NCI-H748 (cell line): ENCODE measurements at regions not wholly inside any gene's neighbourhood (a gene's known extent, or its start where the extent isn't known, plus 50 kb on each side); places are given as distances from the start of the nearest gene placed in this dataset.
"Not testable (repeated sequence)": the region's sequence is repeated elsewhere in the genome, so short reads cannot be mapped to it uniquely, and the experiment has no call there.

Source experiments
- DNase-seq: peaks from one replicate; lab custom pipeline; 2025; ENCODE audit not compliant: unreplicated experiment; lab: John Stamatoyannopoulos, UW

- DNase-seq: no peak
These were observed 228.5 kb upstream of the ZEB2 start for GRCh38 chr2:144748443-144748842.

GRCh38 chr2:144747571-144747970, 227.7 kb upstream of the ZEB2 start:
- no peak for DNase-seq

DNA sequence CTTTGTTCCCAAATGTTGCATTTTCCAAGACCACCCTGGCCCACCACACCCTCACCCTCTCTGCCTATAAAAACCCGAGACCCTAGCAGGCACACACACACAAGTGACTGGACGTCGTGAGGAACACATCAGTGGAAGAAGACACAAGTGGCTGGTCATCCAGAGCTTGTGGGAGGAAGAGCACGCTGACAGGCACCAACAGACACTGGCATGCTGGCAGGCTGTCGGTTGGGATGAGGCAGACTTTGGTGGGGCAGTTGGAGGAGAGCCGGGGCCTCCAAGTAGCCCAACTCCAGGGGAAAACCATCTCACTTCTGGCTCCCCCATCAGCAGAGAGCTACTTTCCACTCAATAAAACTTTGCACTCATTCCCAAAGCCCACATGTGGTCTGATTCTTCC, 225.5 kb upstream of the ZEB2 start:
- DNase-seq: no peak

GRCh38 chr2:144738749-144739148, 218.8 kb upstream of the ZEB2 start:
- peak; percentile 21 for DNase-seq

- no peak for DNase-seq
These were observed 210.8 kb upstream of the ZEB2 start for GRCh38 chr2:144730711-144731110.

DNA sequence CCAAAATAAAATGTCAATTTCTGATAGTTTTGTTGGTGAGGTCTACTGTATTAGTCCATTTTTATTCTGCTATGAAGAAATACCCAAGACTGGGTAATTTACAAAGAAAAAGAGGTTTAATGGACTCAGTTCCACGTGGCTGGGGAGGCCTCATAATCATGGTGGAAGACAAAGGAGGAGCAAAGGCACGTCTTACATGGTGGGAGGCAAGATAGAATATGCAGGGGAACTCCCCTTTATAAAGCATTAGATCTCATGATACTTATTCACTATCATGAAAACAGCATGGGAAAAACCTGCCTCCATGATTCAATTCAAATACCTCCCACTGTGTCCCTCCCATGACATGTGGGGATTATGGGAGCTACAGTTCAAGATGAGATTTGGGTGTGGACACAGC, 204.5 kb upstream of the ZEB2 start:
- DNase-seq: not testable (repeated sequence)

- no peak for DNase-seq
These were observed 198.5 kb upstream of the ZEB2 start for GRCh38 chr2:144718376-144718775.

GRCh38 chr2:144715992-144716391, 196.1 kb upstream of the ZEB2 start:
- DNase-seq: no peak

DNA sequence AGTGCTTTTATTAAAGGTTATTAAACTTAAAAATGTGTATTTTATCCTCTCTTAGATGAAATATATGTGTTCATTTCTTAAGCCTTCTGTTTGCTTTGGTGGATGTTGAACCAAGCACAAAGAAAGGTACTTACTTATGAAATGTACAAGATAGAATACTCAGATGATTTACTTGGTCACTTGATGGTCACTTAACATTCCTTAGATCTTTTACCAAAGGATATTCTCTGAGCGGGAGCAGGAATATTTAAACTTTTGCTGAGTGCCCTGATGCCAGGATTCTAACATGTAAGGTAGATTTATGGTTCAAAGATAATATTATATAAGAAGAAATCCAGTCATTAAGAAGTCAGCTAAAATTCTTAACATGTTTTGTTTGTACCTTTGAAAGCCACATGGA, 193.5 kb upstream of the ZEB2 start:
- no peak for DNase-seq

GRCh38 chr2:144712550-144712940, 192.6 kb upstream of the ZEB2 start:
- no peak for DNase-seq

DNA sequence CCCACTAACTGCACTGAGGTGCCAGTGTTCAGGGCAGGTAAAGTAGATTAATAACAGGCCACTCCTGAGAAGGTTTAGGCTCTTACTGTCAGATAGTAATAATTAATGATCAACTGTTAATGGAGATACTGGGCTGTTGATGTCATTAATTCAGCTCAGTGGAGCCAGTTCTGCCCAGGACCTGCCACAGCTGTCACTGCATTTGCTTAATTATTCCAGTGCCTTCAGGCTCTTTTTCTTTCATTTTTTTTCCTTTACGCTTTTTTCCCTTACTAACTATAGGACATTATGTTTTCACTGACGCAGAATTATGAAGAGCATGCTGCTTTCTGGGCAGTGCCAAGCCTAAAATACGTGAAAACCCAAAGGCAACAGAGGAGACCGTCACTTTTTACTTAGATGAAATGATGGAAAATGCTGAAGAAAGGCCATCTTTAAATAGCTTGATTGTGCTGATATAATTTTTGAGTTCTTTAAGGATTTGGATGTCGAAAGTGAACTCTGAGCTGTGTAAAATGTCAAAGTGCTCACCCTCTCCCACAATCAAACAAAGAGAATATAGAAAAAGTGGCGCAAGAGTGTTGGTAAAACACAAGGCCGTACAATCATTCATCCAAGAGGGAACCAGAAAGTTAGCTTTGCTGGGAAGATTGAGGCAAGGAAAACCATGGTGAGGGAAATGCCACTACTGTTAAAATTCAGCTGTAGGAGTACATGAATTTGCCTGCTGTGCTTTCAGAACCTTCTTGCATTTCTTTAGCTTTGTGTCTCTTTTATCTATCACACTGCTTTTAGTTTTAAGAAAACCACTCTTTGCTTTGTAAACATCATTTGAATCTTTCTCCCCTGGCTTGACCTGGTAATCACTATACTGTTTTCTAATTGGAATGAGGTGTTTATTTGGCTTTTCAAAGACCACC, 192.0 kb upstream of the ZEB2 start:
- no peak for DNase-seq

DNA sequence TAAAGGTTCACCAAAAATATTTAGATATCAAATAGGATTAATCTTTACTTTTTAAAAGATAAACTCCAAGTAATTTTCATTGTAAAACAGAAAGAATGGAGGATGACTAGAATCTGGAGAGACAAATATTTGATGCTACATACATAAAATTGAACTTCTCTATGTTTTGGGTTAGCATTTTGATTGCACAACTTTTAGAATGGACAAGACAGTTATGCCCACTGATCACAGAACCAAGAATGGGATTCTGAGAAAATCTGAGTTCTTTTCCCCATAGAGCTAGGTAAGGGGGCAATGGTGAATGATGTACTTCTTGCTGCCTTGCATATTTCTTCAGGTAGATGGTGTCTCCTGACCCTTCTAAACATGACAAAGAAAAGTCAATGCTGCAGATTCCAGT, 191.2 kb upstream of the ZEB2 start:
- DNase-seq: no peak

DNA sequence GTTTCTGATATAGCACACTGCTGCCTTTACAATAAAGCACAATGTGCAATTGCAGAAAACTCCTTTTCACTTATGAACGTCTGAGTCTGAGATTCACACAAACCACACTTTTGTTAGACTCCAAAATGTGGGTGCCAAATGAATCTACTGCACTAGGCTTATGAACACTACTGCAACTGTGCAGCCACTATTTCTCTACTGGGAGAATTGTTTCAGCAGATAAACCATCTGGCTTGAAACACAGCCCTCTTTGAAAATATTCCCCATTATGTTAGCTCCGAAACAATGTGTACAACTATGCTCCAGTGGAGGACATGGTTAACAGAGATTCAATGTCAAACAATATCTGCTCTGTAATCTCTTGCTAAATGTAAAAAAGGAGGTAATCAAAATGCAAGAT, 188.7 kb upstream of the ZEB2 start:
- no peak for DNase-seq

DNA sequence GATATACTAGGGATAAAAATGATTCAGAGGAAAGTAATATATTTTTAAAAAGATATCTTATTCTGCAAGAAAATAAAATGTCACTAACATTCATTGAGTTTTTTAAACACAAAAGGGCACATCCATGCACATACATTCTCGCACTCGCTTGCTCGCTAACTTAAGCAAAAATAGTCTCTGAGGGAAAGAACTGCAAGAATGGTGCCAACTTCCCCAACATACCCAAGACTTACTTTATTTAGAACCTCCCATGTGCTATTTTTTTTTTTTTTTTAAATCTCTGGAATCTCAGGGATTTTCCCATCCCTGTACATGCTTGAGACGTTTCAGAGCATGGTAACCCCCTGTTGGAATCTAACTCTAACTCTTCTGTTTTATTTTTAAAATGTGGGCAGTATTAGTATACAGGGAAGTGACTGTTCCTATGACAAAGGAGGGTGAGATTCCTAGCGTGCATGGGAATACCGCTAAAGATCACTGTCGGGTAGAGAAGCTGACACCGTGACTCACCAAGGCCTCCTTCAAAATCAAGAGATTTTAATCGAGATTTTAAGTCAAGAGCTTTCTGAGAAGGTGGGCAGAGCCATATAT, 187.9 kb upstream of the ZEB2 start:
- no peak for DNase-seq

GRCh38 chr2:144706647-144707046, 186.7 kb upstream of the ZEB2 start:
- DNase-seq: no peak

DNA sequence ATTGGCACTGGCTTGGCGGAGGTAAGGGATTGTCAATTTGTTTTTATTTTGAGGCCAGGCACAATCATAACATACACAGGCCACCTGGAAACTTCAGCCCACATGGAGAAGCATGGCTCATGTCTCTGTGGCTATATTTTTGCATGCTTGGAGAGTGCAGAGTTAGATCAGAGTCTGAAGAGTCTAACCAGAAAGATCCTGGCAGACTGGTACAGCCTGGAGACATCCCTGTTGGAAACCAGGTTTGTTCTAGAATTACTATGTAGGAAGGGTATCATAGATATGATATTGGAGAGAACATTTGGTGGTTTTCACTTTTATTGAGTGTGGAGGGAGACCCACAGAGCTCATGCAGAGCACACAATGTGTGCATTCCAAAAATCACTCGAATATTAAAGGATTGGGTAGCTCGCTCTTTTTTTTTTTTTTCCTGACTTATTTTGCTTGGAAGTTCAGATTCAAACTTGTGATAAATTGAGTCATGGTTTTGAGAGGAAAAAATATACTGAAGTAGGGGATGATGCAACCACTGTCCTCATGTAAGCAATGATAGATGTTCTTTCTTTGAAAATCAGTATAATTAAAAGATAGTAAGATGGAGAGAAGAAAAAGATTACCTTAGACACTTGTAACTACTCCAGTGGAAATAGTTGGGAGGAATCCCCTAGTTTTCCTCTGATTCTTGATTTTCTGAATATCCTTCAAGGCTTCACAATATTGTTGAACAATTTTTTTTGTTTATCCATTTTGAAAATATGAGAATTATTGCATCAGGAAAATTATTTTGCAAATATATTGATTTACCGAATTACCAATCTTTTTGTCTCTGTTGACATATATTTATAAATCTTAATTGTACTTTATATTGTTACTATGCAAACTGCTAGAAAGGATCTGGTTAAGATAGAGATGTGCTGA, 185.7 kb upstream of the ZEB2 start:
- no peak for DNase-seq

- DNase-seq: no peak
These were observed 184.8 kb upstream of the ZEB2 start for GRCh38 chr2:144704709-144705095.

DNA sequence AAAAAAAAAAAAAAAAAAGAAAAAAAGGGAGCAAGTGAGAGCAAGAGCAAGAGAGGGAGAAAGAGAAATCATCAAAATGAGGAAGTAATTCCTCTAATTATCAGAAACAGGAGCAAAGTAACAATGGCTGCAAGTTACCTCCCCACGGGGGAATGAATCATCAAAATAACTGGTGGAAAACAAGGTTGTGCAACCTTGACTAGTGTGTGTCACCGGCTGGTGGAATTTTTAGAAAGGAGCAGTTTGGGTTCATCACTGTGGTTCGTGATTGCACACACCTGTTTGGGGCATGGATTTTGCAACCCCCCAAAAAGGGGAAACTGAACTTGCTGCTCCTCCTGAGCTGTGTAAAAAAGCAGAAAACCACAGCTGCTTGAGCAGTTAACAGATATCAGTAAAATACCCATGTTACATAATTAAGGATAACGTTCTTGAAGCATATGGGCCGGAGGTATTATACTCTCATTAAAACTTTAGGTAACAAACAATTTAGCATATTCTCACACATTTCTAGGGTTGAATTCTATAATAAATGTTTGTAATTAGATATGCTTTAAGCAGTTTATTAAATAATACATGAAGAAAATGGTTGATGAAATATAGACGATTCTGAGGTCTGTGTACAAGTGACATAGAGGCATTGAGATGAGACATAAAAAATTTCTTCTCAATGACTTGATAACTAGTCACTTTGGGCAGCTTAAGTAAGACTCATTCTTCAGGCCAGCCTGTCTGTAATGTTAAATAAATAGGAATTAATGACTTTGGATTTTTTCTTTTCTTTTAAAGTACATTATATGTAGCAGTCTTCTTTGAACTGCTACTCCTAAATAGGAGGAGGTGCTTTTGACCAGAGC, 184.2 kb upstream of the ZEB2 start:
- DNase-seq: no peak

- DNase-seq: no peak
These were observed 182.1 kb upstream of the ZEB2 start for GRCh38 chr2:144702051-144702450.

DNA sequence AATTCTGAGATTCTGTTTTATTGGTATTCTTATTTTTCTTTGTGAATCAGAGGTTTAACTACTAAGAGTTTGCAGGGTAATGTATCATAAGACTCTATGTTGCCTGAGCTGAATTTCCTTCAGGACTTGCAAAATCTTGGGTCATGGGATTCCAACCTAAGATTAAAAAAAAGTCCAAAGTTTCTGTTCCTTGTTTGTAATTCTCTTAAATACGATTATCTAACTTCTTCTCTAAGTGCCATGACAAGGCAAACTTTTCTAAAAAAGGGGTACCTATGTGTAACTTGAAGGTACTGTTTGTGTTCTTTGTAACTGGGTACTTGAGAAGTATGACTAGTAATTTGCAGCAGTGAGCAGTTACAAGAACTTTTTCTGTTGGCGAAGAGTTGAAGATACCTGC, 181.3 kb upstream of the ZEB2 start:
- no peak for DNase-seq

GRCh38 chr2:144698156-144698555, 178.2 kb upstream of the ZEB2 start:
- no peak for DNase-seq
